Cerebellar cortex (tissue), 1 donor: ENCODE measurements at regions not wholly inside any gene's neighbourhood (a gene's known extent, or its start where the extent isn't known, plus 50 kb on each side); places are given as distances from the start of the nearest gene placed in this dataset.
"Not testable (repeated sequence)": the region's sequence is repeated elsewhere in the genome, so short reads cannot be mapped to it uniquely, and the experiment has no call there.

Experiments used
- DNase-seq: peaks from one replicate; pipeline ENCODE4 v3.0.0-alpha.2; 2015; ENCODE audit warnings: low spot score

DNA sequence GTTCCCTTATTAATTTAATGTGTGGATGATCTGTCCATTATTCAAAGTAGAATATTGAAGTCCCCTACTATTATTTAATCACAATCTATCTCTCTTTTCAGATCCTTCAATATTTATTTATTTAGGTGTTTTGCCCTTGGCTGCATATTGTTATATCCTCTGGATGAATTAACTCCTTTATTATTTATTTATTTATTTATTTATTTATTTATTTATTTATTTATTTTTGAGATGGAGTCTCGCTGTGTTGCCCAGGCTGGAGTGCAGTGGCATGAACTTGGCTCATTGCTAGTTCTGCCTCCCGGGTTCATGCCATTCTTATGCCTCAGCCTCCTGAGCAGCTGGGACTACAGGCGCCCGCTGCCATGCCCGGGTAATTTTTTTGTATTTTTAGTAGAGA, 776.6 kb upstream of the NXPH2 start:
- DNase-seq: no peak

DNA sequence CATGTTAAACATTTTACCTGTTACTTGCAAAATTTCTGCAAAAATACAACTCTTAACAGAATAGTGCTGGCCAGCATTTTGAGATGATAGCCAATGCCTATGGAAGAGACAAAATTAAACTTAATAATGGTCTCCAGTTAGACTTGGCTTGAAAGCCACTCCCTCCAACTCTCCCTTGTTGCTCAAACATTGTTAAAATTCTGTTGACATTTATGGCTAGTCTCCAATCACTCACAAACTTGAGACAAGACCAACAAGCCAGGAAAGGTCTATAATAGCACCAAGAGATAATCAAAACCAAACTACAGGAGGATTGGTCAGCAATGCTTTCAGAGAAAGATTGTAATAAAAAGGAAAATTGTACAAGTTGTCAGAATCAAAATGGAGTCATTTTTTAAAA, 770.7 kb upstream of the NXPH2 start:
- DNase-seq: no peak

DNA sequence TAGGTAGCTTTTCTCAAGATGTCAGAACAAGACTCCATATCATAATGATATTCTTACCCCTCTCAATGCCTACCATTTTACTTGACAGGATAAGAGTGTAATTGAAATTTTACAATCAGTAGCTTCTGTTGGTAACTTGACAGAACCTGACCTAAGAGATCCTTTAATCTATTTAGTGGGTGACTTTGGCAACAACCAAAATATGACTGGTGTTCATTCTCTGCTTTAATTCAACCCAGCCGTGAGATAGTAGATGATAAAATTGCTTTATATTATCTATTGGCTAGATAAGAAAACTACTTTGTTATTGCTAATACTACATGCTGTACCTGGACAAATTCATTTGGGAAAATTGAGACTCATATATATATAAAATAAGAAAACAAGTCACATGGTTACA, 770.2 kb upstream of the NXPH2 start:
- DNase-seq: no peak

DNA sequence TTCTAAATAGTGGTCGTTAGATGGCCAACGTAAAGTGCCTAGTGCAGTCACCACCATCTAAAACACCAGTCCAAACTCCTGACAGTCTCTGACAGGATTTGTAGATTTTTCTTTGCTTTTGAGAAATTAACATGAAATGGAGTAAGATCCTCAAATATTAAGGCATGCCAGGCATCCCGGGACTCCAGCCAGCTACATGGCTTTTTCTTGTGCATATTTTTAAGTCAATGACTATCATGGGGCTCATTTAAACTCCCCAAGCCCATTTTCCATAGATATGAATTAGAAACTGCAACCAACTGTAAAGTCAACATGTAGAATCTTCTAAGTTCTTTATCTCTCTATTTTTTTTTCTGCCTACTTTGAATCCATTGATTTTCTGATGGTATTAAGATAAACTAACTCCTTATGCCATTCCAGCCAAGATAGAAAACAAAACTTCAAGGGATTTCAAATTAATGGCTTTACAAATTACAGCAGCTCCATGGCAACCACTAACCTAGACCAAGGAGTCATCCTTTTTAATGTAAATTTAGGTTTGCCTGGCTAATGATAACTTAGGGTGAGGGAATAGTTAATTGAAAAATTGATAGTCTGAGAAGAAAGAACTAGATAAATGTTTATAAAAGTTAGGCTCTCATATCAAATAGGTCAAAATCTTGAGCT, 764.1 kb upstream of the NXPH2 start:
- no peak for DNase-seq

DNA sequence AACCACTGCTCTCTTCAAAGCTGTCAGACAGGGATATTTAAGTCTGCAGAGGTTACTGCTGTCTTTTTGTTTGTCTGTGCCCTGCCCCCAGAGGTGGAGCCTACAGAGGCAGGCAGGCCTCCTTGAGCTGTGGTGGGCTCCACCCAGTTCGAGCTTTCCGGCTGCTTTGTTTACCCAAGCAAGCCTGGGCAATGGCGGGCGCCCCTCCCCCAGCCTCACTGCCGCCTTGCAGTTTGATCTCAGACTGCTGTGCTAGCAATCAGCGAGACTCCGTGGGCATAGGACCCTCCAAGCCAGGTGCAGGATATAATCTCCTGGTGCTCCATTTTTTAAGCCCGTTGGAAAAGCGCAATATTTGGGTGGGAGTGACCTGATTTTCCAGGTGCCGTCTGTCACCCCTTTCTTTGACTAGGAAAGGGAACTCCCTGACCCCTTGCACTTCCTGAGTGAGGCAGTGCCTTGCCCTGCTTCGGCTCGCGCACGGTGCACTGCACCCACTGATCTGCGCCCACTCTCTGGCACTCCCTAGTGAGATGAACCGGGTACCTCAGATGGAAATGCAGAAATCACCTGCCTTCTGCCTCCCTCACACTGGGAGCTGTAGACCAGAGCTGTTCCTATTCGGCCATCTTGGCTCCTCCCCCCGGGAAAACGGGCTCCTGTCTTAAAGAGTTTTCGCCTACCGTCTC, 758.3 kb upstream of the NXPH2 start:
- not testable (repeated sequence) for DNase-seq

DNA sequence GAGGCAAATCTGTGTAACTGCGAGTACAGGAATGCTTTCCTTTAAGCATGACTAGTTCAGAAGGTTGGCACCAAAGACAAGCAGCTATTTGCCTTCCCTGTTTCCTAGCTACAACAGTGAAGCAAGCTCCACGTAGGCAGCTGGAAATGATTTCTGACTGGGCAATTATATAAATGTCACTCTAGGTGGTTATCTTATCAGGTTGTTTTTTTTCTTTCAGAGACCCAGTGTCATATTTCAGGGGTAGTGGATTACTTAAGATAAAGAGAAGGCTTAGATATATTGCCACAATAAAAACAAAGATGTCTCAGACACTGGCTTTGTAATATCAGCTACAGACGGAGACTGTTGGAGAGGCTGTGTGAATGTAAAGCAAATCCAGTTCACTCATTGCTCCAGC, 748.9 kb upstream of the NXPH2 start:
- no peak for DNase-seq

DNA sequence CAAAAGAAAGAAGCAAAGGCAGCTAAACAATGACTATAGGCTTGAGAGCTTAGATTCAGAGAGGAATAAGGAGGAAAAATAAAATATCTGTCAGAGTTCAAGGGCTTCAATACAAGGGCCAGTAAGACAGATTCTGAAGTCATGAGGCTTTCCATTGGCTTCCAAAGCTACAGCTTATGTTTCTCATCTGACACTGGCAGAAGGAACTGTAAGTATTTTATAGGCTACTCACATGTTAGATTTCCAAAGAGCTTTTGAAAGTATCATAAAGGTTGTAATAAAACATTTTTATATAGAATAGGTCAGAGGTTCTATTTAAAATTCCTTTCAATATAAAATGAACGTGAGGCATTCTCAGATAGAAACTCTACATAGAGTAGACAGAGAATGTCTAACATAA, 746.6 kb upstream of the NXPH2 start:
- DNase-seq: no peak

DNA sequence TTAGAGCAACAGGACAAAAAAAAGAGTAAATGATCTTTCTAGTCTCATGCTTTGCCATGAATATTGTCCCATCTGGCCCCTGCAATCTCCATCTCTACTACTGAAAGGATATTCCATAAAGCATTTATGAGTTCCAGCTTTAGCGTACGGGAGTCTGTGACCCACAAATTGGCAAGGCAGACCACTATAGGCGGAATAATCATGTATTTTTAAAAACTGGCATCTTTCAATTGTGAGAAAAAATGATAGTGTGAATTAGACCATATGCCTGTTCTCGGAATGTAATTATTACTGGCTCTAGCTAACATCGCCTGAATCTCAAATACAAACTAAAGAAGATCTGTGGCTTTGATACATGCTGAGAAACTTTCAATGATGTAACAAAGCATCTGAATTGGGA, 738.1 kb upstream of the NXPH2 start:
- peak; percentile 45 for DNase-seq

DNA sequence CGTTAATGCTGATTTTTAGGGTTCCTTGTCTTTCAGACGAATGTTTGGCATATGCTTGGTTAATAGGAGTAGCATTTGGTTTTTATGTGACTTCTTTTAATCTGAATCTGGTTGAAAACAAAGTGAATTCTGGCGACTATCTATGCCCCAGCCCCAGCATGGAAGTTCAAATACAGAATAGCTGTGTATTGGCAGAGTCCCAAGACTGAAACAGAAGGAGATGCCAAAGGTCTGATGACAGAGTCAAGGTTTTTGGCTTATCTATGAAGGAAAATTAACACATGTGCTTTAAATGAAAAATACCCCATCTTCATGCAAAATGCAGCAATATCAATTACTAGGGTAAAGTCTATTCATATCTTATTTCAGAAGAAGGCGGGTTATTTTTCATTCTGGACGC, 734.8 kb upstream of the NXPH2 start:
- DNase-seq: peak; percentile 74

DNA sequence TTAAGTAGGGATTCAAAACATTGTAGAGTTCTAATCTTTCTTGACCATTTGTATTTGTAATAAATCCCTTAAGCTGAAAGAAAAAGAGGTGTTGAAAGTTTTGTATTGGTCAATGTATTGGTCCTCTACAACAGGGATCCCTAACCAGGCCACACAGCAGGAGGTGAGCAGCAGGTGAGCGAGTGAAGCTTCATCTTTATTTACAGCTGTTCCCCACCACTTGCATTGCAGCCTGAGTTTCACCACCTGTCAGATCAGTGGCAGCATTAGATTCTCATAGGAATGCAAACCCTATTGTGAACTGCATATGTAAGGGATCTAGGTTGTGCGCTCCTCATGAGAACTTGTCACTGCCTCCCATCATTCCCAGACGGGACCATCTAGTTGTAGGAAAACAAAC, 715.7 kb upstream of the NXPH2 start:
- no peak for DNase-seq

DNA sequence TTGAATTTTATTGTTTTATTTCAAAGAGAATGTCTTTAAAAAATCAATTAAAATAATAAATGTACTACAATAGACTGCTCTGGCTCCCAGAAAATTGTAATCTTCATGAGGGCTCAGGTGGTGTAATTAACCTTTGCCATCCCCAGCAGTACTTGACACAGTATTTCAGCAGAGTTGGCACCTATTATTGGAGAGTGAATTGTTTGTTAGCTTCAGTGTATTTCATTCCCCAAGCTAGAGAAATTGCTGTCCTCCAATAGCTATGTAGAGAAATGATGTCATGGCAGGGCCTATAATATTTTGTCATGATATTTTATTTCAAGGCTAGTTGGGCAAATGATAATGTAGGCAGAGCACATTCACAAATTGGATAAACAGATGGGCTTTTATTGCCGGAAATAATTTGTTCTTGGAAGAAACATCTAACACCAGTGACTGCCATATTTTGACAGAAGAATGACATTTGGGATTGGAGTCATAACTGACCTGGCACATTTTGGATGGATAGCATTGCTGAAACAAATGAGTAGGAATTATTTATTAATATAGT, 712.0 kb upstream of the NXPH2 start:
- peak; percentile 86 for DNase-seq

DNA sequence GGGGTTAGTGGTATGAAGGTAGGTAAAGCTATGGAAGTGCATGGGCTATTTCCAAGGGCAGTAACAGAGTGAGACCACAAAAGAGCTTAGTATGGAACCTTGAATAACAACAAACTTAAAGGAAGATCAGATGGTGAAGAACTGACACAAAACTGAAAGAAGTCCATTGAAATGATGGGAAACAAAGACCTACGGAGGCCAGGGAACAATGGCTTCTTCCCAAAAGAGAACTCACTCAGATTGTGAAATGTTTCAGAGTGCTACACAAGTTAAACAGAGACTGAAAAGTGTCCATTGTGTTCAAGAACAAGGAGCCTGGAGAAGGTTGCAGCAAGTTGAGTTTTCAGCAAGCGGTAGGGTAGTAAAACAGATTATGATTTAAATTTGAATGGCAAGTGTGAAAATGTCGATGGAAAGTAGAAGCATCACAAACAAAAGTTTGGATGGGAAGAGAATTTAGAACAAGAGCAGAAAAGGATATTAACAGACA, 700.0 kb upstream of the NXPH2 start:
- DNase-seq: no peak

DNA sequence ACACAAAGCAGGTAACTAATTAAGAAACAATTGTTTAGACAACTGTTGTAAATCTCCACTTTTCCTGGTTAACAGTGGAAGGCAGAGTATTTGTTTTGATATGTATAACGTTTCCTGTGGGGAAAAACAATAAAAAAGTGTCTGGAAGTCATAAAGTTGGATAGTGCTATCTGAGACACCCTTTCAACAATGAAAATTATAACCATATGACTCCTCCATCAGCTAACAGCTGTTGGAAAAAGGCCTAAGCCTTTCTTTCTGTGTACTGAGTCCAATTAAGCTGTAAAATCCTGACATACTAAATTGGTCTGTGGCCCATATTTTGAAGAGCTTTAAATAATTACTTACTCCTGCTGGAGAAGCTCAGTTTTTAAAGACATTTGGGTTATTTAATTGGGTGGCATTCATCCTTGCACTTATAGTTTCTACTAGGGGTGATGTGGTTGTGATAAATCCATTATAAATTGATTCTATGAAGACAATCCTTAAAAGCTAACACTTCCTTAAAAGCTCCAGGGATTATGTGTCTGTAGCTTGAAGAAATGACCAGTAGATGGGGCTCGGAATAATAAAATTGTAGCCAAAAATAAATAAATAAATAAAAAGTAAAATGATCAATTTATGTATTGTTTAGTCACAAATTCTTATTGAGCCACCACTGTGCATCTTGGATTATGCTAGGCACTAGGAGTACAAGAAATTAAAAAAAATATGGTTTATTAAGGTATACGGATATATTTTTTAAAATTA, 698.1 kb upstream of the NXPH2 start:
- DNase-seq: no peak

DNA sequence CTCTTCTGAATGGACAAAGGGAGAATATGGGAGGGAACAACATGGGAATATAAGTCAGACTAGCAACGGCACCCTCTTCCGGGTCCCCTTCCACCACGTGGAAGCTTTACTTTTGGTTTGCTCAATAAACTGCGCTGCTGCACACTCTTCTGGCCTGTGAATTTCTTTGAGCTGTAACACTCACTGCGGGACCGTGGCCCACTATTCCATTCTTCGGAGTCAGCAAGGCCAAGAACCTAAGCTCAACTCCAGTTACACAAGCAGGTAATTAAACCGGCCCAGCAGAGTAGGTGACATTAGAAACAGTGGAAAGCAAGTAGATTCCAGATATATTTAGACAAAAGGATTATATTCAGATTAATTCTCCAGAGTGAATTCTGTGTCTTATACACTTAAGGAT, 697.4 kb upstream of the NXPH2 start:
- no peak for DNase-seq

DNA sequence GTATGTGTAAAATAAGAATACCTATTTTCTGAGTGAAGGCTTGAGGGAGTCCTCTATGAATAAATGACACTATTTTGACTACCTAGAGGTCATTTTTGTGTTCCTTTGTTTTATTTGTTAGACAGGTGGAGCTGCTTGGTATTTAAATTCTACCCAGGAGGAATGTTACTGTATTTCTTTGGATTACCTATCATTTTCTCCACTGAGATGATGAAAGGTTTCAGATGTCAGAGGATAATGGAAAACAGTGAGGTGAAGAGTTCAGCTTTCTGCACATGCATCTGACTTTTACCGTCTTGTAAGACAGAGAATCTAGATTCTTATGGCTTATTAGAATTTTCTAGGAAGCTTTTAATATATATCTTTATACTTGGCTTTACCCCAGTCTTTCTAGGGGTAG, 689.8 kb upstream of the NXPH2 start:
- no peak for DNase-seq

DNA sequence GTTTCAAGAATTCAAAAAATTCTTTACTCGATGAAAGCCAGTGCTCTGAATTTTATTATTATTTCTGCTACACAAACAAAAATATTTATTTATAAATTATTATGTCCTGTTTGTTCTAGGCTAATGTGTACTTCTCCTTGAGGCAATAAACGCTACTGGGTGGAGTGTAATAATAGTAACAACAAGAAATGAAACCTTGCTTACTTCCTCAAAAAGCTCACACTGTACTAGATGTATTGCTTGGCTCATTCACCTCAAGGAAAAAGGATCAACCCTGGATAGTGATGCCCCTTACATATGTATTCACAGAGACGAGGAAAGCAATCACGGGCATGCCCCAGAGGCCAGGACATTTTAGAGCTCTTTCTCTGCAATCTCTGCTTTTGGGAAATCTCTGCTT, 685.6 kb upstream of the NXPH2 start:
- DNase-seq: no peak

DNA sequence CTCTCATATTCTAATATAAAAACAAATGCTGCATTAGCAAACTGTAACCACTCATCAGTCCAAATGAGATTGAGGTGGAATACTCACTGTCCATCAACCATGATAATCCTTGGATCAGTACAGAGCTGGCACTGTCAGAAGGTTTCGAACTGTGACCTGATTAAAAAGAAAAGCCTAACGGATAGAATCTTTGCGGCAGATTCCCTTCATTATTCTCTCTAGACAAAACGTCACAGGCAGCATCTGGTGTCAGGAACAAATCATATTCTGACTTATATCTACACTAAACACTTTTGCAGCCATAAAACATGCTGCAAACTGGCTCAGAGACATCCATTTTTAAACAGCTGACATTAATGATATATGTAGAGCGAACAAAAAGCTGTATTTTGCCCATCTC, 677.7 kb upstream of the NXPH2 start:
- no peak for DNase-seq

DNA sequence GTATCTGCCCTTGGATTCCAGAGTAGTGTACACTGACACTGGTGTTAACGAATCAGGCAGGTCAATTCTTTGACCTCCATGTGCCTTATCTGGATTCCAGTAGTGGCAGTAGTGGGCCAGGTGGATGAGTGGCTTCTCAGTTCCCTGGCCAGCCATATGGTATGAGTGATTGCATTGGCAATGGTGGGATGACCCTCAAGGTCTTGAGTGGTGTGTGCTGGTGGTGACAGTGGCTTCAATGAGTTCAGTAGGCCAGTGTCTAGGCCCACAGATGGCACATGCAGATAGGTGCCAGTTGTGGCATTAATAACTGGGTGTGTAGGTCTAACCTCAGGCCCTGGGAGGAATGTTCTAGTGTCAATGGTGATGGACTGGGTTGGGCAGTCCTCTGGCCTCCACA, 674.1 kb upstream of the NXPH2 start:
- DNase-seq: no peak

DNA sequence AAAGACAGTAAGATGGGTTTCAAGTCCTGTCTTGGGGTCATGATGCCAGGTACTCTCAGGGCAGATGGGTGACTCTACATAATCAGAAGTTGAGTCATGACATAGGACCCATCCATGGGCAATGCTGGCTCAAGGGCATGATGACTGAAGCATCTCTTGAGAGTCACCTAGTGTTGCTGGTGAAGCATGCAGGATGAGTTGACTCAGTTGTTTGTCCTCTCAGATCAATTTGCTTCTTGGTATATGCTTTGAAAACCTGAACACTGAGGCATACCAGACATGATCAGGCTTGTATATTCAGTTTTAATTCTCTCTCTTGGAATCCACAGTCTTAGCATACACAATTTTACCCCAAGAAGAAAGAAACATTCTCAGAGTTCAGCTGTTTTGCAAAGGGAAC, 658.9 kb upstream of the NXPH2 start:
- DNase-seq: no peak

DNA sequence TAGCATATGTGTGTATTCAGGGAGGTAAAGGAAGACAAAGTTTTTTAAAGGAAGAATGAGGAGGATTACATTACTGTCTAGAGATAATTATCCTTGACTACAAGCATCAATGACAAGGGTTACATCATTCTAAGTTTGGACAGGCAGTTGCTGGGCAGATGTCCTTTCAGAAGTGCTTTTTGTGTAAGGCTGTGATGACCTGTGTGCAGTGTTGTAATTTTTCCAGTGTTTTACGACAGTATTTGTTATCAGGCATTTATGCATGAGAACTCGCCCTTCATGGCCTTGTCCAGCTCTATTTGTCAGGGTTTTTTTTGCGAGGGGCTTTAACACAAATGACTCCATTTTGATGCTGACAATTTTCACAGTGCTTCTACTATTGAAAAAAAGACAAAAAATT, 658.3 kb upstream of the NXPH2 start:
- no peak for DNase-seq

DNA sequence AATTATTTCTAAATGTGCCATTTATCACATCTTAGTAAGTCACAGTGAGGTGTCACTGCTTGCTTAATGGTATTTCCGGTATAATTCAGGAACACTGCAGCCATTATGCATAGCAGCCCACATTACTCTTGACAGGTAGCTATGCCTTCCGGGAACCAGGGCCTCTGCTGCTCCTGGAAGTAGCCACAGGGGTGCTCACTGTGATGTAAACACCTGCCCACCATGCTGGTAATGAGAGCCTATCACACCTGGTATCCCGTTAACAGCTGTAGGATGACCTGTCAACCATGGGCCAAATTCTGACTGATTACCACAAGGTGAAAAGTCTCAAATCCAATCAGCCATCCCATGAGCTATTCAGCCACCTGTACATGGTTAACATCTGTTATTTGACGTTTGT, 647.0 kb upstream of the NXPH2 start:
- no peak for DNase-seq

DNA sequence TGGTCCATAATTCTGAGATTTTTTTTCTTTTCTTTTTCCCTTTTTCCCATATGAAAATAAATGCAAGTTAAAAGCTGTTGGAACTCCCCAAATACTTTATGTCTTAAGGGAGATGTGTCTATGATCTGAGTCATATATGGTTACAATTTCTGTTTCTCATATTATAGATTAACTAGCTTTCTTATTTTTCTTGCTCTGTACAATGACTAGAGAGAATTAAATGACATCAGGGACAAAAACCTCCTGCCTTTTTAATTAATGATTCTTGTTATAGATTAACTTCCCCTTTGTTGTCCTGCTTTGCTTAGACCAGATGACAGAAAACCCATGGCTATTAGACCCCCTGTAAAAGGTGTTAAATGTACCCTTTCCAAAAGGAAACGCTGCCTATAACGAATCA, 643.9 kb upstream of the NXPH2 start:
- DNase-seq: no peak

DNA sequence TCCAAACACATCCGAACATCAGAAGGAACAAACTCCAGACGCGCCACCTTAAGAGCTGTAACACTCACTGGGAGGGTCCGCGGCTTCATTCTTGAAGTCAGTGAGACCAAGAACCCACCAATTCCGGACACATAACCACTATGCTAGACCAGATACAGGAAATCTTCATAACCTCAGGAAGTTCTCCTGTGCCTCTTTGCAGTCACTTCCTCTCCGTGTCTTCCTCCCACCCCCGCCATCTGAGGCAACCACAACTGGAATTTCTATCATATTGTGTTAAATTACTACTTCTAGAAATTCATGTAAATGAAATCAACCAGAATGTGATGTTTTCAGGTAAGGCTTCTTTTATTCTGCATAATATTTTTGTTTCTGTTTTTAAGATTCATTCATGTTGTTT, 631.0 kb upstream of the NXPH2 start:
- no peak for DNase-seq
